WTC11 (cell line): ENCODE measurements at regions not wholly inside any gene's neighbourhood (a gene's known extent, or its start where the extent isn't known, plus 50 kb on each side); places are given as distances from the start of the nearest gene placed in this dataset.

Experiments
- ATAC-seq: fragments of 200-7000 bp; cut with Tn5 transposase; 2 replicates; pipeline ENCODE4 v1.10.0; 2021; ENCODE audit warnings: mild to moderate bottlenecking, moderate library complexity
- CTCF ChIA-PET: fragments of 300-600 bp; sonication (Branson Sonifier 250); formaldehyde crosslinking; loops from one replicate; lab custom pipeline; 2021; ENCODE audit warnings: antibody characterized with exemption; lab: Charles Lee
- POLR2A ChIA-PET: fragments of 350-600 bp; sonication (Branson Sonifier 250); formaldehyde crosslinking; loops from one replicate; lab custom pipeline; 2021; ENCODE audit warnings: antibody characterized with exemption; lab: Charles Lee
- DNase-seq: peaks from one replicate; pipeline ENCODE4 v3.0.0; 2021; ENCODE audit warnings: low spot score
- H3K27ac Mint-ChIP-seq: 2 replicates; pipeline ENCODE4 v1.8.0; 2021; ENCODE audit warnings: mixed read lengths
- H3K27me3 Mint-ChIP-seq: 2 replicates; pipeline ENCODE4 v1.8.0; 2021; ENCODE audit warnings: low read depth, mild to moderate bottlenecking, moderate library complexity, mixed read lengths
- H3K36me3 Mint-ChIP-seq: 2 replicates; pipeline ENCODE4 v1.8.0; 2021; ENCODE audit warnings: mixed read lengths
- H3K4me1 Mint-ChIP-seq: 2 replicates; pipeline ENCODE4 v1.8.0; 2022; ENCODE audit warnings: mixed read lengths
- H3K4me3 Mint-ChIP-seq: 2 replicates; pipeline ENCODE4 v1.8.0; 2021; ENCODE audit warnings: mild to moderate bottlenecking, moderate library complexity, mixed read lengths
- H3K9me3 Mint-ChIP-seq: 2 replicates; pipeline ENCODE4 v1.8.0; 2021; ENCODE audit warnings: mixed read lengths
- AR ChIP-seq: fragments of 250-450 bp; sonication (Bioruptor Pico); IDR thresholded peaks from 2 replicates; pipeline ENCODE4 v1.9.0; 2021; ENCODE audit warnings: mild to moderate bottlenecking
- ATF2 ChIP-seq: sonication (generic); formaldehyde crosslinking; IDR thresholded peaks from 2 replicates; pipeline ENCODE4 v1.8.1; 2022; ENCODE audit warnings: low read depth, missing genetic modification reagents, borderline replicate concordance
- ATF6 ChIP-seq: sonication (generic); formaldehyde crosslinking; IDR thresholded peaks from 2 replicates; pipeline ENCODE4 v1.8.1; 2023; ENCODE audit warnings: mild to moderate bottlenecking, missing genetic modification reagents
- FOXJ3 ChIP-seq: sonication (generic); formaldehyde crosslinking; IDR thresholded peaks from 2 replicates; pipeline ENCODE4 v1.9.0; 2021; ENCODE audit warnings: missing genetic modification reagents, mild to moderate bottlenecking, borderline replicate concordance
- FOXP4 ChIP-seq: sonication (generic); formaldehyde crosslinking; IDR thresholded peaks from 2 replicates; pipeline ENCODE4 v1.8.0; 2022; ENCODE audit warnings: mild to moderate bottlenecking, missing genetic modification reagents
- GABPB1 ChIP-seq: sonication (generic); formaldehyde crosslinking; IDR thresholded peaks from 2 replicates; pipeline ENCODE4 v1.8.1; 2023; ENCODE audit warnings: mild to moderate bottlenecking, missing genetic modification reagents
- HMGXB4 ChIP-seq: sonication (generic); formaldehyde crosslinking; IDR thresholded peaks from 2 replicates; pipeline ENCODE4 v1.8.1; 2023; ENCODE audit warnings: mild to moderate bottlenecking, moderate library complexity, missing genetic modification reagents
- IRF1 ChIP-seq: sonication (generic); formaldehyde crosslinking; IDR thresholded peaks from 2 replicates; pipeline ENCODE4 v1.8.0; 2023; ENCODE audit warnings: missing genetic modification reagents
- IRF2 ChIP-seq: sonication (generic); formaldehyde crosslinking; IDR thresholded peaks from 2 replicates; pipeline ENCODE4 v1.8.0; 2022; ENCODE audit warnings: low read depth, missing genetic modification reagents, borderline replicate concordance
- JUN ChIP-seq: sonication (generic); formaldehyde crosslinking; IDR thresholded peaks from 2 replicates; pipeline ENCODE4 v1.8.0; 2023; ENCODE audit warnings: mild to moderate bottlenecking, missing genetic modification reagents
- MXD4 ChIP-seq: fragments of 250-450 bp; sonication (Bioruptor Pico); IDR thresholded peaks from 2 replicates; pipeline ENCODE4 v1.8.0; 2021; ENCODE audit warnings: mild to moderate bottlenecking, moderate library complexity, borderline replicate concordance
- NFATC4 ChIP-seq: fragments of 250-450 bp; sonication (Bioruptor Pico); IDR thresholded peaks from 2 replicates; pipeline ENCODE4 v1.9.0; 2021; ENCODE audit warnings: mild to moderate bottlenecking
- NR3C1 ChIP-seq: sonication (generic); formaldehyde crosslinking; conservative IDR thresholded peaks from 2 replicates; pipeline ENCODE4 v1.8.1; 2023; ENCODE audit warnings: low read depth, mild to moderate bottlenecking, missing genetic modification reagents
- SMAD3 ChIP-seq: sonication (generic); formaldehyde crosslinking; IDR thresholded peaks from 2 replicates; pipeline ENCODE4 v1.8.0; 2022; ENCODE audit warnings: missing genetic modification reagents, mild to moderate bottlenecking, borderline replicate concordance
- TEAD1 ChIP-seq: sonication (generic); formaldehyde crosslinking; IDR thresholded peaks from 2 replicates; pipeline ENCODE4 v1.8.0; 2022; ENCODE audit warnings: mild to moderate bottlenecking, missing genetic modification reagents
- TEAD4 ChIP-seq: sonication (generic); formaldehyde crosslinking; IDR thresholded peaks from 2 replicates; pipeline ENCODE4 v1.8.0; 2022; ENCODE audit warnings: mild to moderate bottlenecking, missing genetic modification reagents
- ZMAT4 ChIP-seq: fragments of 250-450 bp; sonication (Bioruptor Pico); IDR thresholded peaks from 2 replicates; pipeline ENCODE4 v1.9.0; 2021; ENCODE audit warnings: mild to moderate bottlenecking
- ZNF281 ChIP-seq: sonication (generic); formaldehyde crosslinking; IDR thresholded peaks from 2 replicates; pipeline ENCODE4 v1.8.0; 2023; ENCODE audit warnings: mild to moderate bottlenecking, missing genetic modification reagents
- ZNF671 ChIP-seq: fragments of 250-450 bp; sonication (Bioruptor Pico); IDR thresholded peaks from 2 replicates; pipeline ENCODE4 v1.8.0; 2021; ENCODE audit warnings: mild to moderate bottlenecking

GRCh38 chr4:81971061-81971460, 402.7 kb downstream of the HNRNPD start:
- ChIA-PET POLR2A (no interaction called here), CTCF (interaction anchor here (0.7 kb wide), 1 partner anchor 29 kb away, joined by 3 read pairs; no protein-coding TSS in a partner anchor)
- no peak overlapping the region for H3K27ac Mint-ChIP-seq
- no peaks in the 10 kb centered on the region for H3K9me3 Mint-ChIP-seq
- H3K4me3 Mint-ChIP-seq, result no peak overlapping the region
- DNase-seq (no peak), ATAC-seq (no peak)
- H3K4me1 Mint-ChIP-seq, result peaks cover 17% of the 10 kb centered on the region
- no peaks in the 10 kb centered on the region for H3K27me3 Mint-ChIP-seq
- H3K36me3 Mint-ChIP-seq, result no peaks in the 10 kb centered on the region
- TF ChIP-seq GABPB1 (CRISPR knock-in tag), result no peak
- TF ChIP-seq AR (CRISPR knock-in tag), result no peak
- TF ChIP-seq HMGXB4 (CRISPR knock-in tag), result no peak
- no peak for TF ChIP-seq ZNF671 (CRISPR knock-in tag)
- no peak for TF ChIP-seq SMAD3 (CRISPR knock-in tag)
- TF ChIP-seq JUN, result no peak
- TF ChIP-seq IRF2 (CRISPR knock-in tag), result no peak
- TF ChIP-seq TEAD4 (CRISPR knock-in tag), result no peak
- no peak for TF ChIP-seq ZMAT4 (CRISPR knock-in tag)
- no peak for TF ChIP-seq NFATC4 (CRISPR knock-in tag)
- no peak for TF ChIP-seq TEAD1 (CRISPR knock-in tag)

- Mint-ChIP-seq H3K4me1 (peaks cover 23% of the 10 kb centered on the region), H3K9me3 (no peaks in the 10 kb centered on the region), H3K27ac (no peak overlapping the region), H3K36me3 (no peaks in the 10 kb centered on the region), H3K27me3 (no peaks in the 10 kb centered on the region), H3K4me3 (no peak overlapping the region)
- TF ChIP-seq ATF6 (CRISPR knock-in tag) (no peak), FOXP4 (CRISPR knock-in tag) (no peak), ZNF671 (CRISPR knock-in tag) (no peak)
- CTCF ChIA-PET, result no interaction called here
- DNase-seq, result no peak
- no peak for ATAC-seq
- POLR2A ChIA-PET, result no interaction called here
Observed at GRCh38 chr4:81970454-81970853, 403.3 kb downstream of the HNRNPD start.

- Mint-ChIP-seq H3K36me3 (no peaks in the 10 kb centered on the region), H3K27ac (no peak overlapping the region), H3K4me3 (no peak overlapping the region), H3K27me3 (no peaks in the 10 kb centered on the region), H3K9me3 (no peaks in the 10 kb centered on the region), H3K4me1 (peaks cover 29% of the 10 kb centered on the region)
- no peak for DNase-seq
- CTCF ChIA-PET, result no interaction called here
- no peak for ATAC-seq
- POLR2A ChIA-PET, result no interaction called here
- TF ChIP-seq NR3C1, result no peak
- no peak for TF ChIP-seq ZNF281 (CRISPR knock-in tag)
- TF ChIP-seq IRF1 (CRISPR knock-in tag), result no peak
- TF ChIP-seq ATF2 (CRISPR knock-in tag), result no peak
- TF ChIP-seq ZNF671 (CRISPR knock-in tag), result no peak
- TF ChIP-seq MXD4, result no peak
- TF ChIP-seq FOXJ3, result no peak
Observed at GRCh38 chr4:81966676-81967075, 407.1 kb downstream of the HNRNPD start.
